Tibial artery (tissue), 4 donors: ENCODE measurements at regions not wholly inside any gene's neighbourhood (a gene's known extent, or its start where the extent isn't known, plus 50 kb on each side); places are given as distances from the start of the nearest gene placed in this dataset.

Source experiments
- DNase-seq, 2 donors: peaks; one replicate each; pipeline ENCODE4 v3.0.0-alpha.2; 2019
- H3K27ac ChIP-seq, 2 donors: fragments of 200-600 bp; sonication (generic) in 1 of 2; 1 replicate in 1 of 2; 2 replicates in 1 of 2; pipeline ENCODE4 v1.5.1; 2018 to 2019; ENCODE audit warnings: mild to moderate bottlenecking in 1 of 2
- H3K27me3 ChIP-seq, 2 donors: fragments of 200-600 bp; sonication (generic) in 1 of 2; one replicate each; pipeline versions ENCODE4 v1.5.1 to v1.6.0; 2016 to 2019
- H3K36me3 ChIP-seq, 3 donors: fragments of 200-600 bp; sonication (generic) in 2 of 3; one replicate each; pipeline ENCODE4 v1.5.1; 2016 to 2019; ENCODE audit warnings: mild to moderate bottlenecking in 2 of 3
- H3K4me1 ChIP-seq, 4 donors: fragments of 200-600 bp; sonication (generic) in 2 of 4; 1 replicate in 3 of 4; 2 replicates in 1 of 4; pipeline ENCODE4 v1.5.1; 2016 to 2019
- H3K4me3 ChIP-seq, 2 donors: fragments of 200-600 bp; sonication (generic) in 1 of 2; 1 replicate in 1 of 2; 2 replicates in 1 of 2; pipeline ENCODE4 v1.5.1; 2018 to 2019; ENCODE audit warnings: mild to moderate bottlenecking in 2 of 2
- H3K9me3 ChIP-seq, 3 donors: fragments of 200-600 bp; sonication (generic) in 1 of 3; one replicate each; pipeline ENCODE4 v1.5.1; 2016 to 2019
- CTCF ChIP-seq, 2 experiments: fragments of 200-600 bp in 1 of 2; fragments of 450-650 bp in 1 of 2; IDR thresholded peaks; one replicate each; pipeline ENCODE4 v1.5.1; 2017 to 2019; ENCODE audit warnings: antibody characterized with exemption in 2 of 2, mild to moderate bottlenecking in 1 of 2, moderate library complexity in 1 of 2
- intact Hi-C: fragments of 100-400 bp; cut with DNase I; formaldehyde crosslinking; loops from one replicate; pipeline ENCODE4 v1.15.0; 2023; ENCODE audit warnings: low total_unique reads

DNA sequence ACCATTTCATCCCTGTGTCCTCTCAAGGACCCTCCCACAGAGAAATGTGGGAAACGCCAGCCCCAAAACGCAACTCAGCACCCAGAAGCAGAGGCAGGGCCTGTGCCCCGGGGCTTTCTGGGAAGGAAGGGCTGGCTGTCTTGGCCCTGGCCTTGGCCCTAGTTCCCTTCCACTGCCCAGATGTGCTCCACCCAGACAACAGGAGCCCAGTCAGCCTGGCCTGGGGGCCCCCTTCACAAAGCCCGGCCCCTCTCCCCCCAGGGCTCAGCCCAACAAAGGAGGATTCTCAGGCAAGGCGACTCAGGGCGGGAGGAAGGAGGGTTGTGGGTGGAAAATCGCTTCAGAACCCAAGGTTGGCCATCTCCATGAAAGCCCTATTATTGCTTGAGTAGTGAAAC, 82.5 kb downstream of the PJA1 start:
- no peaks in the 10 kb centered on the region for H3K9me3 ChIP-seq
- DNase-seq = no peak
- H3K27me3 ChIP-seq = no peaks in the 10 kb centered on the region
- no peaks in the 10 kb centered on the region for H3K36me3 ChIP-seq
- no peak overlapping the region for H3K27ac ChIP-seq
- no peaks in the 10 kb centered on the region for H3K4me1 ChIP-seq
- no peak overlapping the region for H3K4me3 ChIP-seq
- intact Hi-C loops = no loop called here
- TF ChIP-seq CTCF (IDR thresholded peaks at IDR 0.05) = no peak

- Histone ChIP-seq H3K4me1 (no peaks in the 10 kb centered on the region), H3K27ac (no peak overlapping the region), H3K4me3 (no peak overlapping the region), H3K27me3 (no peaks in the 10 kb centered on the region), H3K36me3 (no peaks in the 10 kb centered on the region), H3K9me3 (no peaks in the 10 kb centered on the region)
- TF ChIP-seq CTCF (IDR thresholded peaks at IDR 0.05) = no peak
- DNase-seq = no peak
- intact Hi-C loops = no loop called here
These were observed 83.0 kb downstream of the PJA1 start for GRCh38 chrX:69082055-69082752.

GRCh38 chrX:69080855-69081465, 84.3 kb downstream of the PJA1 start:
- no peak for TF ChIP-seq CTCF (IDR thresholded peaks at IDR 0.05)
- Histone ChIP-seq H3K27me3 (no peaks in the 10 kb centered on the region), H3K27ac (no peak overlapping the region), H3K36me3 (no peaks in the 10 kb centered on the region), H3K9me3 (no peaks in the 10 kb centered on the region), H3K4me1 (no peaks in the 10 kb centered on the region), H3K4me3 (no peak overlapping the region)
- intact Hi-C loops = no loop called here
- no peak for DNase-seq

- H3K27me3 ChIP-seq = no peaks in the 10 kb centered on the region
- no peak overlapping the region for H3K4me3 ChIP-seq
- DNase-seq = no peak
- no peak overlapping the region for H3K27ac ChIP-seq
- no peaks in the 10 kb centered on the region for H3K4me1 ChIP-seq
- intact Hi-C loops = no loop called here
- no peaks in the 10 kb centered on the region for H3K36me3 ChIP-seq
- H3K9me3 ChIP-seq = no peaks in the 10 kb centered on the region
- TF ChIP-seq CTCF (IDR thresholded peaks at IDR 0.05) = no peak
These were observed 86.0 kb downstream of the PJA1 start for GRCh38 chrX:69079268-69079667.

GRCh38 chrX:69077895-69078455, 87.3 kb downstream of the PJA1 start:
- H3K36me3 ChIP-seq = no peaks in the 10 kb centered on the region
- no peak overlapping the region for H3K27ac ChIP-seq
- no peak overlapping the region for H3K4me3 ChIP-seq
- no peak for DNase-seq
- intact Hi-C loops = no loop called here
- H3K27me3 ChIP-seq = no peaks in the 10 kb centered on the region
- no peaks in the 10 kb centered on the region for H3K4me1 ChIP-seq
- TF ChIP-seq CTCF (IDR thresholded peaks at IDR 0.05) = no peak
- no peaks in the 10 kb centered on the region for H3K9me3 ChIP-seq
